ENCODE measurements at regions not wholly inside any gene's neighbourhood (a gene's known extent, or its start where the extent isn't known, plus 50 kb on each side); places are given as distances from the start of the nearest gene placed in this dataset.

DNA sequence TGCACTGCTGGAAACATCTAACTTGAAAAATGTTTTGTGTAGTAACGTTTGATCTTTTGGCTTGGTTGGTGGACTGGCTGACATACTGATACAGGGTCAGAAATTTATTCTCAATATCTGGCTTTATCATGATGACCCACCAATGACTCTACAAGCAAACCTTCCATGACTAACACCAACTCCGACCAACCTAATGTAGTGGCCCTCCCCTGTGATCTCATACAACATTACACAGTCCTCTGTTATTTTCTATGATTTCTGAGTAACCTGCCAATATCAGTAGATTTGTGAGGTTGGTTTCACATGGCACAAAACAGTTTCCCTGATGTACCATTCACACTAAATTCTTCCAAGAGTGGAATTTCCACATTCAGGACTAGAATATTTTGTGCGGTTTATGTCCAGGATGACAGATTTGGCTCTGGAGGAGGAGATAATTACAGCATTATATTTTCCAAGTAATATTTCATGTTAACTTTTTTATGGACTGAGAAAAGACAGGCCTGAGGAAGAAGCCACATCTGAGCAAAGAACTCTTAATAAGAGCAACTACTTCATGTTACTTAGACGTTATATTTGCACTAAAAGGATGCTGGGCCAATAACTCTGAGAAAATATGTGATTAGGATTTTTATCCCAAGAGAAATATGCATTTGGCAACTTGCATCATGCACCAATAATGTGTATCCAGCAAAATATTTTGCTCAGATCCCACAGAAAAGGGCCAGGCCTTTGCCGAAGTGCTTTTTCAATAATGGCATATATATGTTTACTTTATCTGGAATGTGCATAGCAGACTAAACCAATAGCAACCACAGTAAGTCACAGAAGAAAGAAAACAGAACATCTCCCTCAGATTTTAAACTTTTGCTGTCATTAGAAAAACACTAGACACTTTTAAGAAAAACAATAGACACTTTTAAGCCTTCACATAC, 273.4 kb downstream of the KCNN2 start:
- TF ChIP-seq, protein P1, sequence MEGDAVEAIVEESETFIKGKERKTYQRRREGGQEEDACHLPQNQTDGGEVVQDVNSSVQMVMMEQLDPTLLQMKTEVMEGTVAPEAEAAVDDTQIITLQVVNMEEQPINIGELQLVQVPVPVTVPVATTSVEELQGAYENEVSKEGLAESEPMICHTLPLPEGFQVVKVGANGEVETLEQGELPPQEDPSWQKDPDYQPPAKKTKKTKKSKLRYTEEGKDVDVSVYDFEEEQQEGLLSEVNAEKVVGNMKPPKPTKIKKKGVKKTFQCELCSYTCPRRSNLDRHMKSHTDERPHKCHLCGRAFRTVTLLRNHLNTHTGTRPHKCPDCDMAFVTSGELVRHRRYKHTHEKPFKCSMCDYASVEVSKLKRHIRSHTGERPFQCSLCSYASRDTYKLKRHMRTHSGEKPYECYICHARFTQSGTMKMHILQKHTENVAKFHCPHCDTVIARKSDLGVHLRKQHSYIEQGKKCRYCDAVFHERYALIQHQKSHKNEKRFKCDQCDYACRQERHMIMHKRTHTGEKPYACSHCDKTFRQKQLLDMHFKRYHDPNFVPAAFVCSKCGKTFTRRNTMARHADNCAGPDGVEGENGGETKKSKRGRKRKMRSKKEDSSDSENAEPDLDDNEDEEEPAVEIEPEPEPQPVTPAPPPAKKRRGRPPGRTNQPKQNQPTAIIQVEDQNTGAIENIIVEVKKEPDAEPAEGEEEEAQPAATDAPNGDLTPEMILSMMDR (IDR thresholded peaks at IDR 0.05; ENCODE audit: low read length) = no peak
- TF ChIP-seq EZH2phosphoT487 (IDR thresholded peaks at IDR 0.05; ENCODE audit: low read length) (no peak), EZH2 (optimal IDR thresholded peaks at IDR 0.05; ENCODE audit: low read depth, low read length) (no peak)
- H3K27ac ChIP-seq (ENCODE audit: low read length) = no peak overlapping the region
- no peaks in the 10 kb centered on the region for H3K9me2 ChIP-seq (replicated peaks; ENCODE audit: insufficient read depth, low read length)
- H3K9ac ChIP-seq (ENCODE audit: low read length) = no peak overlapping the region
- H4K20me1 ChIP-seq (ENCODE audit: insufficient read depth, low read length) = no peaks in the 10 kb centered on the region
- no peaks in the 10 kb centered on the region for H3K27me3 ChIP-seq (replicated peaks; ENCODE audit: insufficient read depth, low read length)
- no peaks in the 10 kb centered on the region for H3K36me3 ChIP-seq (replicated peaks; ENCODE audit: insufficient read depth, low read length)
- no peaks in the 10 kb centered on the region for H3K9me3 ChIP-seq (replicated peaks; ENCODE audit: insufficient read depth, low read length)
- H3K4me3 ChIP-seq (ENCODE audit: low read length) = no peak overlapping the region
- H3F3A ChIP-seq (ENCODE audit: insufficient read depth, low read length) = no peaks in the 10 kb centered on the region
- DNase-seq = no peak
- H3K4me2 ChIP-seq (ENCODE audit: low read depth, low read length) = no peak overlapping the region
- H3K79me2 ChIP-seq (ENCODE audit: low read length) = no peaks in the 10 kb centered on the region
- no peaks in the 10 kb centered on the region for H3K4me1 ChIP-seq (ENCODE audit: low read length)
- H2AFZ ChIP-seq (ENCODE audit: low read length) = no peak overlapping the region

DNA sequence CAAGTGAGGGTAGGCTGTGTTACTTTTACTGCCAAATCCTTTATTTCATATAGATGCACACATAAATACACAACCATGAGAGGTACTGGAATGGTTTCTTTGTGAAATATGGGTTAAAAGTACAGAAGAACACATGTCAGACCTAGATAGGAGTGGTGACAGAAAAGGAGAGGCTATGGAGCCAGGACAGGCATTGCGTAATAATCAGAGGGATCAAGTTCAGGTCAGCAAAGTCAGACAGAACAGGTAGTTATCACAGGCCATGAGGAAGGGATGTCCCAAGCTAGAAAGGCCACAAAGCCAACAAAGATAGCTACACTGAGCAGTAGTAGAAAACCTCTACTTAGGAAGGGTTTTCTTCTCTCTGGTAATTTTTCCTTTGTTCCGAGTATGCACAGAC, 272.6 kb downstream of the KCNN2 start:
- Histone ChIP-seq H3K4me2 (ENCODE audit: low read depth, low read length) (no peak overlapping the region), H2AFZ (ENCODE audit: low read length) (no peak overlapping the region), H3K27ac (ENCODE audit: low read length) (no peak overlapping the region), H3K27me3 (replicated peaks; ENCODE audit: insufficient read depth, low read length) (no peaks in the 10 kb centered on the region), H3K4me3 (ENCODE audit: low read length) (no peak overlapping the region), H3K79me2 (ENCODE audit: low read length) (no peaks in the 10 kb centered on the region), H4K20me1 (ENCODE audit: insufficient read depth, low read length) (no peaks in the 10 kb centered on the region), H3K9me3 (replicated peaks; ENCODE audit: insufficient read depth, low read length) (no peaks in the 10 kb centered on the region), H3K4me1 (ENCODE audit: low read length) (no peaks in the 10 kb centered on the region), H3F3A (ENCODE audit: insufficient read depth, low read length) (no peaks in the 10 kb centered on the region), H3K9me2 (replicated peaks; ENCODE audit: insufficient read depth, low read length) (no peaks in the 10 kb centered on the region), H3K36me3 (replicated peaks; ENCODE audit: insufficient read depth, low read length) (no peaks in the 10 kb centered on the region), H3K9ac (ENCODE audit: low read length) (no peak overlapping the region)
- TF ChIP-seq EZH2phosphoT487 (IDR thresholded peaks at IDR 0.05; ENCODE audit: low read length) (no peak), EZH2 (optimal IDR thresholded peaks at IDR 0.05; ENCODE audit: low read depth, low read length) (no peak)
- TF ChIP-seq, protein P1 (IDR thresholded peaks at IDR 0.05; ENCODE audit: low read length) = no peak
- DNase-seq = no peak

DNA sequence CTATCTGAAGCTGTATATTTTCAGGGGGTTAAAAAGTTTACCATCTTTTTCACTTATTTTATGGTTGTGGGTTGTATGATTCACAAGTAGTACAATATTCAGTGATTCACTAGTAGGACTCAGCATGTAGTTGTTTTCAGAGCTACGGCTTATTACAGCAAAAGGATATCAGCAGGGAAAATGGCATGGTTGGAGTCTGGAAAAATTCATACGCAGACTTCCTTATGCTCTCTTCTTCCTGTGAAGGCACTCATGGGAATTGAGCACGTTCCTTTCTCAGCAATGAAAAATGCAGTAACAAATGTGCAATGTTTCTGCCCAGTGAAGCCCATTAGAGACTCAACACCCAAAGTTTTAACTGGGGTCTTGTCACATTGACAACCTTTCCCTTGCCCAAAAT, 250.5 kb downstream of the KCNN2 start:
- TF ChIP-seq EZH2 (optimal IDR thresholded peaks at IDR 0.05; ENCODE audit: low read depth, low read length) (no peak), EZH2phosphoT487 (IDR thresholded peaks at IDR 0.05; ENCODE audit: low read length) (no peak)
- TF ChIP-seq, protein P1 (IDR thresholded peaks at IDR 0.05; ENCODE audit: low read length) = no peak
- no peaks in the 10 kb centered on the region for H3K9me3 ChIP-seq (replicated peaks; ENCODE audit: insufficient read depth, low read length)
- H3K9me2 ChIP-seq (replicated peaks; ENCODE audit: insufficient read depth, low read length) = no peaks in the 10 kb centered on the region
- H3K4me2 ChIP-seq (ENCODE audit: low read depth, low read length) = no peak overlapping the region
- no peaks in the 10 kb centered on the region for H3K79me2 ChIP-seq (ENCODE audit: low read length)
- H3K27me3 ChIP-seq (replicated peaks; ENCODE audit: insufficient read depth, low read length) = no peaks in the 10 kb centered on the region
- no peaks in the 10 kb centered on the region; the same call in 1 of the 2 replicates for H4K20me1 ChIP-seq (ENCODE audit: insufficient read depth, low read length)
- no peaks in the 10 kb centered on the region for H3K36me3 ChIP-seq (replicated peaks; ENCODE audit: insufficient read depth, low read length)
- no peaks in the 10 kb centered on the region for H3K4me1 ChIP-seq (ENCODE audit: low read length)
- H3F3A ChIP-seq (ENCODE audit: insufficient read depth, low read length) = no peaks in the 10 kb centered on the region
- H3K9ac ChIP-seq (ENCODE audit: low read length) = no peak overlapping the region
- H2AFZ ChIP-seq (ENCODE audit: low read length) = no peak overlapping the region
- DNase-seq = no peak
- no peak overlapping the region for H3K4me3 ChIP-seq (ENCODE audit: low read length)
- H3K27ac ChIP-seq (ENCODE audit: low read length) = no peak overlapping the region
